ENCODE measurements at regions not wholly inside any gene's neighbourhood (a gene's known extent, or its start where the extent isn't known, plus 50 kb on each side); places are given as distances from the start of the nearest gene placed in this dataset.
A peak's percentile ranks its signal among the peaks of the same experiment; 100 is the strongest.

DNA sequence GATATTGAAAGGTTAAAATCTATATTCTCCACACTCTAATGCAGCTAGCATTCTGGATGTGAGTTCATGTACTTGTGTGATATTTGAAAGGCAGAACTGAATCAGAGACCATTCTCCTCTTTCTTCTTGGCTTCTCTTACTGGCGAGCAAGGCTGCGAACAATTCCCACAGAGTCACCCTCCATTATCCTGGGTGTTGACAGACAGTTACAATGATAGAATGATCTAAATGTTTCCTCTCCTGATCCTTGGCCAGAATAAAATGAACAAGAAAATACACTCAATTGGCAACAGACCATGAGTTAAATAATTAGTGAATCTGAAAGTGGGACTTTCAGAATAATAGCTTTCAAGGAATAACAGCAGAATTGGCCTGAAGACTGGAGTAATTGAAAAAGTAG is 342.8 kb downstream of the RAPGEF2 start:
- DNase-seq, result no peak

DNA sequence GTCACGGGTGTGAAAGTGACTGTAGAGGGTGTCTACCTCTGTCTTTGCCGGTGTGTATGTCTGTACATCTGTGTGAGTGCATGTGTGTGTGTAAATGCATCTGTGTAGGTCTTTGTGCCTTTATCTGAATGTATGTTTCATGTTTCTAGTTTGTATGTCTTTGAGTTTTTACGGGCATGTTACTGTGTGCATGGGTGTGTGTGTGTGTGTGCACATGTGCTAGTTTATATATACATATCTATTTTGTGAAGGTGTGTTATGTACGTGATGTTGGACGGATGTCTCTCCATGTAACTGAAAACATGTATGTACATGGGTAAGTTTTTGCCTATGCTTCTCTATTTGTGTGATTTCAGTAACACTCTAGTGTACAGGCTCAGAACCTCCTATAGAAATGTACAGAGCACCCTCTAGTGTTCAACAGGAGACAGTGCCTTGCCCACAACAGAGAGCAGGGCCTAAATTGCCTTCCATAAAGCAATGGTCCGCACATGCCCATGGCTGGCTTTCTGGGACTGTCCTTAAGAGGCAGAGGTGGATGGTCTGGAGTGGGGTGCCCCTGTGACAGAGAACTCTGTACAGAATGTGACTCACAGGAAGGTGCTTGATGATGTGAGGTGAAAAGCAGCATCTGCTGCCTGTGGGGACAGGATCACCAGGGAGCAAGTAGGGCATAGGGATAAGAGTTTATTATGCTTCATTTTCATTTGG is 343.5 kb downstream of the RAPGEF2 start:
- peak; percentile 58 to 87 for DNase-seq

DNA sequence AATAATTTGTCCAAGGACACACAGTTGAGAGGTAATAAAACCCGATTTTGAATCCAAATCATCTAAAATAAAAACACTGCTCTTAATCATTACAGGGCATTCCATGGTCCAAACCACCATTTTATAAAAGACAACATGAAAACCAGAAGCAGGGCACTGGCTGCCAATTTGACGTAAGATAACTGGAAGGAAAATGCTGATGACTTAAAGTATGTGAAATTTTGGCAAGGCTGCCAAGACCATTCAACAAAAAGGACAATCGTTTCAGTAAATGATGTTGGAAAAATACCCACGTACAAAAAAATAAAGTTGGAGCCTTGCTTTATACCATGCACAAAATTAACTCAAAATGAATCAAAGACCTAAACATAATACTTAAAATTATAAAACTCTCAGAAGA is 344.4 kb downstream of the RAPGEF2 start:
- DNase-seq, result no peak

DNA sequence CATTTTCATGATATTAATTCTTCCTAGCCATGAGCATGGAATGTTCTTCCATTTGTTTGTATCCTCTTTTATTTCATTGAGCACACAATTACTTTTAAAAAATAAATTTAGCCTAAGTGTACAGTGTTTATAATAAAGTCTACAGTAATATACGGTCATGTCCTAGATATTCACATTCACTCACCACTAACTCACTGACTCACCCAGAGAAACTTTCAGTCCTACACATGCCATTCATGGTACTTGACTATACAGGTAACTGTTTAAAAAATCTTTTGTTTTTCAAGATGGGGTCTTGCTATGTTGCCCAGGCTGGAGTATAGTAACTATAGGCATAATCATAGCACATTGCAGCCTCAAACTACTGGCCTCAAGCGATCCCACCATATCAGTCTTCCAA is 348.1 kb downstream of the RAPGEF2 start:
- DNase-seq, result no peak

DNA sequence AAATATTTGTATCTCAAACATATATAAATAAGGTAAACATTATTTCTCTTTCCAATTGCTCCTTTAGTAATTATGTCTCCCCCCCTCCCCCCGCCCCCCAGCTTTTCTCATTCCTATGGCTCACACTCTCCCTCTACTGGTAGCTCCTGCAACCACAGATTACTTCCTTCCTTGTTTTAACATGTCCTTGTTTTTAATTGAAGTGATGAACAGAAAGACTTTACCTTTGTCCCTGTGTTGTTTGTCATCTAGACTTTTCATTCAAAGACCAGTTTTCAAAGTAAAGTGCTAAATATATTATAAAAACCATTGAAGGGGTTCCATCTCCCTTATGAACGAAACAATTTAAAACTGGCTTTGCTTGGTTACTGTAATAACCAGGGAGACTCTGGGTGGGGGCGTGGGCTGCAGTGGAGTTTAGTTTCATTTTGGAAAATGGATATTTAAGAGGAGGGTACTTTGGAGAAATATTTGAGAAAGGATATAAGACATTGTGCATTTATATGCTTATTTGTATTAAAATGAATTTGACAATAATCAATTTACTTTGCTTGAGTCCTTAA is 352.9 kb downstream of the RAPGEF2 start:
- peak; percentile 10 to 70 for DNase-seq

DNA sequence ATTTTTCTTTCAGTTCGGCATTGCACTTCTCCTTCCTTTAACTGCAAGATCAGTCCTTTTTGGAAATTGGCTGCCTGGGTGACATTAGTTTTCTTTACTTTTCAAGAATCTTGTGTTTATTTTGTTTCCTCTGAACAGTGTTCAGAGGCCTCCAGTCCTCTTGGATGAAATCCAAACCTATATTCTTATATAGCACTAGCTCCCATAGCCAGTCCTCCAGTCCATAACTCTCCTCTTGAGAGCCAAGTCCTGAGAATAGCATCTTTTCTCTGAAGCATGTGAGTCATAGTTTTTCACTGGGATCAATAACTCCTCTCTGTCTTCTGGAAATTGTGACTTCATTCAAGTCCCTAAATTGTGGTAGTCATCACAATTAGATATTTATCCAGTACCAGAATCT is 357.5 kb downstream of the RAPGEF2 start:
- DNase-seq, result no peak

DNA sequence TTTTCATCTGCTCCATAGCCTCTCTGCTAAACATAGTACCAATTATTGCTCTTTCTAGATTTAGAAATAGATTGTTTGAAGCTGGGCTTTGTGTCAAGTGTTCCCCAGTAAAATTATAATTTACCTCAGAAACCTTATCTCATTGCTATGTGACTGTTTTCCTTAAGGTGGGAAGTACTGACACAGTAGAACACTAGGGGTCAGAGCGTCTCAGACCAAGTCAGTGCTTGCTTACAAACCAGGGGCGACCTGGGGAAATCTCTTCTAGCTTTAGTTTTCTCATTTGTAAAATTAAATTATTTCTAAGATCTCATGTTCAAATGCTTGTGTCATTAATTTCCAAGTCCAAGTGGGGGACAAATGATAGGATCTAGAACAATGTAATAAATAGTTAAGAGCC is 360.4 kb downstream of the RAPGEF2 start:
- DNase-seq, result no peak

DNA sequence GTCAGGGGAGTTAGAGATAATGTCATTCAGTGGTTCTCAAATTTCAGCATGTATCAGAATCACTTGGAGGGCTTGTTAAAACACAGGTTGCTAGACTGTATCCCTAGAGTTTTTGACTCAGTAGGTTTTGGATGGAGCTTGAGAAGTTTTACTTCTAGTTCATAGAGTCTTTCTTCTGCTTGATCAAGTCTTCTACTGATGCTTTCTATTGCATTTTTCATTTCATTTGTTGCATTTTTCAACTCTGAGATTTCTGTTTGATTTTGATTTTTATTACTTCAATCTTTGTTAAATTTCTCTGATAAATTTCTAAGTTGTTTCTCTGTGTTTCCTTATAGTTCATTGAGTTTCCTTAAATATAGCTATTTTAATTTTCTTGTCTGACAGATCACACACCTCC is 361.4 kb downstream of the RAPGEF2 start:
- DNase-seq, result no peak

DNA sequence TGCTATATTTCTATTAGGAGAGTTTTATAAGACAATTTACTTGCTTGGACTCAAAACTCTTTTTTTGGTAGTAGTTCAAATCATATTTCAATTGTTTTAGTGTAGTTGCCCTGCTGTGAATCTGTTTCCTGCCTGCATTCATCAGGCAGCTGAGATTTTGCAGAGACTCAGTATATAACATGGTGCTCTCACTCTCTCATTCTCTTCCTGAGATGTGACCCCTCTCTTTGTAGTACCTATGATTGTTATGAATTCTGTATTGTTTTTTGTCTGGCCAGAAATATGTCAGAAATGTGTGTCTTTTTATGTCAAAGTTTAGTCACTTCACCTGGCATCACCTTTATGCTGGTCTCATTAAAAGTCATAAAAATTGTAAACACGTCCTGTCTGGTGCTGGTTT is 374.0 kb downstream of the RAPGEF2 start:
- DNase-seq, result no peak

DNA sequence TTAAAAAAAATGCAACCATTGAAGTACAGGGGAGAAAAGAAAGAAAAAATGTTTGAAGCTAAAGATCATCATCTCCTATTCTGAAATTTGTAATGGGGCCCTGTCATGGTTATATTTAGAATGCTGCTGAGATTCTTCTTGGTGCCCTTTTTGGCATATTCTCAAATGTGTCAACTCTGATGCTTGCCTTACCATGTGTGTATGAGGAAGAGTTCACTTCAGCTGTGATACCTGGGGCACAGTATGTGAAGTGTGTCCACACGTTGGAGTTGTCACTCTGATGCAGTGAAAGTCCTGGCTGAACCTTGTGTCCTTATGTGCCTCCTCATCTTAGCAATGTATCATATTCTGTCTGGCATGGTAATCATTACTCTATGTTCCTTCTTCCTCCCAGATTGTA is 377.9 kb downstream of the RAPGEF2 start:
- DNase-seq, result no peak

DNA sequence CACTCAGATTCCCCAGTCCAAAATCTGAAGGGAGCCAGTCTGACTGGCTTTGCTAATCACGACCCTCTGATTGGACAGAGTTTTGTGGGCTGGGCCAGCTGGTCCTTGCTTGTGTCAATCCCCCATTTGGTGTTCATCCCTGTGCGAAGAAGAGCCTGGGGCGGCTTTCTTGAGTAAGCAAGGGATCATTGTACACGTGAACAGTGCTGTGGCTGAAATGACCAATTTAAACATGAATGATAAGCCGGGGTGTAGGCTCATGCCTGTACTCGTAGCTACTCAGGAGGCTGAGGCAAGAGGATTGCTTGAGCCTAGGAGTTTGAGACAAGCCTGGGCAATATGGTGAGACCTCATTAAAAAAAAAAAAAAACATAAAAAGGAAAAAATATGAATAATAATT is 379.1 kb downstream of the RAPGEF2 start:
- DNase-seq, result no peak

DNA sequence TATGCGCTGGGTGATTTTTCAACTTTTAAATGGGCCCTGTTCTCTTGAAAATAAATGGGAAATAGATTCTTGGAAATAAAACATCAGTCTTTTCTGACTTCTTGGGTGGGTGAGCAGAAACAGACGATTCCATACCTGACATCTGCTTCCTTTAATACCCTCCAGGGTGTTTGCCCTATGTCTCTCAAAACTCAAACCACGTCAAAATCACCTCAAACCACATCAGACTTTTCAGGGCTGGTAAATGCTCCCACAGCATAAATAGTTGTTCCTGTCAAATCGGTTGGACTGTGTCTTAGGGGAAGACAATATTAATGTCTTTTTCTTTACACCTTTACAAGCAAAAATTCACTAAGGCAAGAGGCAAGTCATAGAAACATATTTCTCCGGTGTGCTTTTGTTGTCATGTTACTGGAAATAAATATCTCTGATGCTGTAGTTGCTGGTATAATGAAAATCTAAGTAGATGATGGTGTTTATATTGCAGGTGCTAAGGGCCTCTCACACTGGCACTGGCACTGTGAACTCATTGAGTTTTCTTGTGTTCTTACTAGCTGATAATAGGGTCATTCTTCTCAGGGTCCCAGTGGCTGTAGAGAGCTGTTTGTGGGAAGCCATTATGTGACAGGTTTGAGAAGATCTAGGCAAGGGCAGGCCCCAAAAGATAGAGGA is 380.4 kb downstream of the RAPGEF2 start:
- DNase-seq, result no peak

DNA sequence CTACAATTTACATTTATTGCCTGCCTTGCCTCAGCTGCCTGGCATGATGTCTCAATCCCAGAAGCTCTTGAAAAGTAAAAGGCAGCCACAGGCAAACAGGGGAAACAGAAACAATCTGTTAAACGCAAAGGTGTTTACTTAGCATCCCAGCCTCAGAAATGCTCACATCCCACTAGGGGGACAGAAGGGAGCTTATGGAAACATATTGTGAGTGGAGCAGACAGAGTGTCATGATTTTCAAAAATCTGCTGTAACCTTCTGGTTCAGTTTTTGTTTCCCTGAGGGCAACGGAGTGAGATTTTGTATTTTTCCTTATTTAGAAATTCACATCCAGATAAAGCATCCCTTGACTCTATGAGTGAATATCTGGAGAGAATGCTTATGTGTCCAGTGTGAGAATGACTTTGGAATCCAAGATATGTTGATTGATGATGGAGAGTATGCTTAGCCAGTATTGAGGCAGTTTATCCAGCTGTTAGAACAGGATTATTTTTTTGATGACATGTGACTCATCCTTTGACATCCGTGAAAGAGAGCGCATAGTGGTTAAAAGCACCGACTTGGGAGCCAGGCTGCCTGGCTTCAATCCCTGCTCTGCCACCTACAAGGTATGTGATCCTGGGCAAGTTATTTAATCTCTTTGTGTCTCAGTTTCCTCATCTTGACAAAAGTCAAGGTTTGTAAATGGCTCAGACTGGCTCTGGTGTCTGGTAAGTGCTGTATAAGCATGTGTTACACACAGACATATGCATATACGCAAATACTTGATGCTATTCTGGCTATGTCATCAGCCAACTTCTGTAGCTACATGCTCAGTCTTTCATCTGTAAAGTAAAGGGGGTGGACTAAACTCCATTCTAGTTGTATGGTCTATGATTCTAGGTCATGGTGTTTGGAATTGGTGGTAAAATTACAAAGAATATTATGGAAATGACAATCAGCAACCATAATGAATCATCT is 381.2 kb downstream of the RAPGEF2 start:
- DNase-seq, result no peak

DNA sequence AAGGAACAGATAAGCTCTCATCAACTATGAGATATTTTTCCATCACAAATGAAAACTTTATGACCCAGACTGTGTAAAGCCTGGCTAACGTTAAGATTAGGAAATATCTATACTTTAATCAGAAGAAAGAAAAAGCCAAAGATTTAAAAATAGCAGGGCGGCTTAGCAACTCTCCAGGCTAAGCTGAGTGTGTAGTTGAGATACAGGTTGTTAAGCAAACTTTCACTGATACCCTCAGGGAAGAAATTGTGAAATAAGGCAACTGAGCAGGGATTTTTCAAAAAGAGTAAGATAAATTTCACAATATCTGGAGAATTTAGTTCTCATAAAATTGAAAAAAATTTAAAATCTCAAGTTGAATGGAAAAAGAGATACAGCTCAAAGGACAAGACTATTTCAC is 382.0 kb downstream of the RAPGEF2 start:
- DNase-seq, result no peak

DNA sequence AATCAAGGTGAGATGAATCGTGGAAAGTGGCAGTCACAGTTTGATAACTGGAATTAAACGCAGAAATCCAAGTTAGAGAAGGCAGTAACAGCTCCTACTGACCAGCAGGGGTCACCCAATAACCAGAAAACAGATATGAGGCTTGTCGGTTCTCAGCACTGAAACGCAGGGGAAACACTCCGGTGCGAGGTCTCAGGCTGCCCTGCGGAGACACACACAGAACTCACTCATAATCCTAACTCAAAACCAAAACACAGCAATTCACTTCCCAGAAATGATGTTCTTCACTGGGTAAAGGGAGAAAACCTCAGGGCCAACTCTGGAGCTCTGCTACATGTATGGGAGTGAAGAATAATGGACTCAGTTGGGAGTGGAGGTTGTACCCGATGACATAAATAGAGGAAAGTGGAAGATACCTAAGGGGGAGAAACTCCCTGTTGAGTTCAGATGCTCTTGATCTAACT is 384.4 kb downstream of the RAPGEF2 start:
- DNase-seq, result peak; percentile 30 to 75

DNA sequence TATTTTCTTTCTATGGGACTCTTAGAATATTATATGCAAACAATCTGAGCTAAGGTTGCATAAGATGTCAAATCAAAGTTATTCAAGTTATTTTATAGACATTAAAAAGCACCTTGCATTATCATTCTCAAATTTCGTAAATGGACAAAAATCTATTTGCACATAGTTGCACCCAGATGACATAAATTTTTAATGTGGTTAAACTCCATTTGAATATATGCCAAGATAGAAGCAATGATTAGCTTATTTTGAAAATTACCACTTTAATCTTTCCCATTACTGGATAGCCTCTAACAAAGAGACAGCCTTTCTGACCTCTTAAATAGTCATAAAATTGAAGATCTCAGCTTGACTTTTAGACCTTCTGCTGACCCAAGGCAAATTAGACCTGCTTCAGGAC is 386.8 kb downstream of the RAPGEF2 start:
- DNase-seq, result no peak

DNA sequence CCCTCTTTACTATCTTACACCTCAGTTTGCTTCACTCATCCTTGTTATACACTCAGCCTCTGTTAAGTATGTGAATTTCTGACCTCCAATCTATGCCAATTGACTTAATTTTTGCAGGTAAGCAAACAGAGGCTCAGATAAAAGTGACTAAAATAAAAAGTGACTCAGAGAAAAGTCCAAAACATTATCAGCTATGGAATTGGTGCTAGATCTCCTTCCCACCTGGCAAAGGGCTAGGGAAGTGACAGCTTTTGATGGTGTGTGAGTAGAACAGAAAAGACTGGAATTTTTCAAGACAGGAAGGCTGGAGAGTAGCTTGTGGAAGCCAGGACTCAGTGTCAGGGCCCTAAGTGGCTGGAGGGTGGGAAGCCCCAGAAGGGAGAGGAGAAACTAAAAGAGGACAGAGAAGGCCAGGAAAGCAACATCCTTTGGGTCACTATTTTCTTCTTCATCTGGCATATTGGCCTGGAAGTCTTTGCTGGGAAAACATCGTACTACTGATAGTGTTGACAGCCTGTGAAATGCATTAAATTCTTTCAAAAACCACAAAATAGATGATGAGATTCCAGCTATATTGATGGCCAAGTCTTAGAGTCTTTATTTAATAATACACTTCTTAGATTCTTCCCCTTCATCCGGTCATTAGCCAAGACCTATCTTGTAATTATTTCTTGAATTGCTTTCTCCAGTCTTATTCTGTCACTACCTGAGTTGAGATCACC is 392.8 kb downstream of the RAPGEF2 start:
- DNase-seq, result no peak

DNA sequence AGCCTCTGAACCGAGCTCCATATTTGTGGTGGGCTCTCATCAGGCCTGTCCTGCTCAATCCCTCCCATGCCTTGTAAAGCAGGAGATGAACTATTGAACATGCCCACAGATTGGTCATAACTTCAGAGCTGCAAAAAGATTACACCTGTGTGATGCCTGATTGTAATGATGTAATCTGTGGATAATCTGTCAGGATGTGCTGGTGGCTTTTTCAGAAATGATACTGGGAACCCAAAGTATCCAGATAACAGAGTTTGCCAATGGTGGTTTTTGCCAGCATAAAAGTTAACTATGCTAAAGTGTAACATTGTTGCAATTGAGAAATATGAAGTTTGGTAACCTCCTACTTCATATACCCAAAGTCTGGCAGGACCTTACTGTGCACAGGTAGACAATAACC is 393.4 kb downstream of the RAPGEF2 start:
- DNase-seq, result no peak

DNA sequence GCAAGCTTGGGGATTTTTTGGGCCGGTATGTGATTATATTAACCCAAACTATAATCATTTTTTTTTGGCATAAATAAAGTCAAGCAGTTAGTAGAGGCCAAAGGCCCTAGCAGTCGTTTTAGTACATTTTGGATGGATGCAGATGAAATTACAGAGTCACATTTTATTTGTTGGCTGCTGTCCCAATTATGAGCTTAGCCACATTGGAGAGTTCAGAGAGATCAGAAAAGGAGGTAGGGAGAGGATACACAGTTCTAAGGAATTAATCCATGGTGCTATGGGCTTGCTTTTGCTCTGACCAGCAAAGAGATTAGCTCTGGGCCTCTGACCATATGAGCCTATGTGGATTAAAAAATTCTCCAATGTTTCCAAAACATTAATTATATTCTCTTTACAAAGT is 395.1 kb downstream of the RAPGEF2 start:
- no peak for DNase-seq

DNA sequence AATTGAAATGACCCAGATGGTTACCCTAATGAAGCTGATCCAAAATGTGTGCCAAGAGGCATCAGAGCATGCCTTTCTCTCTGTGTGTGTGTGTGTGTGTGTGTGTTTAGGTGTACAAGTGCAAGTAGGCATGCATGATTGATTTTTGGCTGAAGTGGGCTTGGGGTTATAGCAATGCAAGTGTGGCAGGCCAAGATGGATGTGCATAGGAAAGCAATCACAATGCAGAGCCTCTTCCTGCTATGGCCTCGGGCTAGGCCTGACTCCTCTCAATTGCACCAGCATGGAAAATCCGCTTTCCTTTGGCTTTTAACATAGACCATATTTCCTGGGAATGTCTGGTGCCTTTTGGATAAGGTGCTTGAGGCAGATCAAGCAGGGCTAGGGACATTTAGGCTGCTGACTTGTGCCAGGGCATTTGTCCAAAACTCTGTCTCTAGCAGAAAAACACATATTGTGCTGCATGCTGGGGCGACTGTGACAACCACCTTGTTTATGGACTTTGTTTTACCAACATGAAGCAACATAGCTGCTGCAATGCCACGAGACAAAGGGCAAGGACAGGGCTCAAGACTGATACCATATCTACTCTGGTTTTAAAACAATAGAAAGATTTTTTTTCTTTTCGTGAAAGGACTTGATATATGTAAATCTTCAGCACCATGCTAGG is 395.7 kb downstream of the RAPGEF2 start:
- no peak for DNase-seq

DNA sequence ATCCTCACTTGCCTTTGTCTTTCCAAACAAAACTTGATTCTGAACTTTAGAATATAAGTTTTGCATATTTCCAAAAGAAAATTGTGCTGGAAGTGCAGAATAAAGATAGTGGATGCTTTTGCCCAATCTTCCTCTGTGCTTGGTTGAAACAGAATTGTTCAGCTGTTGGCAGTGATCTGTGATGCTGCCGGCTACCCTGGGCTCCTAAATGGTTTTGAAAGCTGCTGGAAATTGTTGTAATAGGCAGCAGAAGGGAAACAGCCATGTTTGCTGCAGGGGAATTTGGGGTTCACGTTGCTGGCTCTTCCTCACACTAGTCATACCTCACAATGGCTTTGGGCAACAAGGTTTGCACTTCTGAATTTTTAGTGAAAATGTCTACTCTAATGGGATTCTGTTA is 398.0 kb downstream of the RAPGEF2 start:
- no peak for DNase-seq
